ENCODE measurements at regions not wholly inside any gene's neighbourhood (a gene's known extent, or its start where the extent isn't known, plus 50 kb on each side); places are given as distances from the start of the nearest gene placed in this dataset.

GRCh38 chr9:28001096-28001495 is 427.8 kb upstream of the C9orf72 start:
- TF ChIP-seq POLR2A (IDR thresholded peaks at IDR 0.05): no peak
- TF ChIP-seq, protein P1, sequence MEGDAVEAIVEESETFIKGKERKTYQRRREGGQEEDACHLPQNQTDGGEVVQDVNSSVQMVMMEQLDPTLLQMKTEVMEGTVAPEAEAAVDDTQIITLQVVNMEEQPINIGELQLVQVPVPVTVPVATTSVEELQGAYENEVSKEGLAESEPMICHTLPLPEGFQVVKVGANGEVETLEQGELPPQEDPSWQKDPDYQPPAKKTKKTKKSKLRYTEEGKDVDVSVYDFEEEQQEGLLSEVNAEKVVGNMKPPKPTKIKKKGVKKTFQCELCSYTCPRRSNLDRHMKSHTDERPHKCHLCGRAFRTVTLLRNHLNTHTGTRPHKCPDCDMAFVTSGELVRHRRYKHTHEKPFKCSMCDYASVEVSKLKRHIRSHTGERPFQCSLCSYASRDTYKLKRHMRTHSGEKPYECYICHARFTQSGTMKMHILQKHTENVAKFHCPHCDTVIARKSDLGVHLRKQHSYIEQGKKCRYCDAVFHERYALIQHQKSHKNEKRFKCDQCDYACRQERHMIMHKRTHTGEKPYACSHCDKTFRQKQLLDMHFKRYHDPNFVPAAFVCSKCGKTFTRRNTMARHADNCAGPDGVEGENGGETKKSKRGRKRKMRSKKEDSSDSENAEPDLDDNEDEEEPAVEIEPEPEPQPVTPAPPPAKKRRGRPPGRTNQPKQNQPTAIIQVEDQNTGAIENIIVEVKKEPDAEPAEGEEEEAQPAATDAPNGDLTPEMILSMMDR (IDR thresholded peaks at IDR 0.05): no peak

Data from thyroid gland (tissue), 4 donors.